ENCODE measurements at regions not wholly inside any gene's neighbourhood (a gene's known extent, or its start where the extent isn't known, plus 50 kb on each side); places are given as distances from the start of the nearest gene placed in this dataset.
A peak's percentile ranks its signal among the peaks of the same experiment; 100 is the strongest.
"Not testable (repeated sequence)": the region's sequence is repeated elsewhere in the genome, so short reads cannot be mapped to it uniquely, and the experiment has no call there.

DNA sequence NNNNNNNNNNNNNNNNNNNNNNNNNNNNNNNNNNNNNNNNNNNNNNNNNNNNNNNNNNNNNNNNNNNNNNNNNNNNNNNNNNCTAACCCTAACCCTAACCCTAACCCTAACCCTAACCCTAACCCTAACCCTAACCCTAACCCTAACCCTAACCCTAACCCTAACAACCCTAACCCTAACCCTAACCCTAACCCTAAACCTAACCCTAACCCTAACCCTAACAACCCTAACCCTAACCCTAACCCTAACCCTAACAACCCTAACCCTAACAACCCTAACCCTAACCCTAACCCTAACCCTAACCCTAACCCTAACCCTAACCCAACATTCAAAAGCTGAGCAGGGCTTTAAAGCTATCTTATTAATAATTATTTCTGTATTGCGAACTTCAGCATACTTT, 182.5 kb upstream of the FAM20C start:
- FAIRE-seq; POLR2A ChIA-PET; H3K9me3 ChIP-seq; H3K4me3 ChIP-seq; DNase-seq (ENCODE audit: low read depth in 1 of 2, low spot score in 1 of 2); ATAC-seq; H3K4me2 ChIP-seq; H3K4me1 ChIP-seq; CTCF ChIA-PET; H3K27ac ChIP-seq: not testable (repeated sequence)
- WGBS (ENCODE audit: missing lambda C conversion rate), result no CpG with 5 or more reads among the region's 1 CpG

DNA sequence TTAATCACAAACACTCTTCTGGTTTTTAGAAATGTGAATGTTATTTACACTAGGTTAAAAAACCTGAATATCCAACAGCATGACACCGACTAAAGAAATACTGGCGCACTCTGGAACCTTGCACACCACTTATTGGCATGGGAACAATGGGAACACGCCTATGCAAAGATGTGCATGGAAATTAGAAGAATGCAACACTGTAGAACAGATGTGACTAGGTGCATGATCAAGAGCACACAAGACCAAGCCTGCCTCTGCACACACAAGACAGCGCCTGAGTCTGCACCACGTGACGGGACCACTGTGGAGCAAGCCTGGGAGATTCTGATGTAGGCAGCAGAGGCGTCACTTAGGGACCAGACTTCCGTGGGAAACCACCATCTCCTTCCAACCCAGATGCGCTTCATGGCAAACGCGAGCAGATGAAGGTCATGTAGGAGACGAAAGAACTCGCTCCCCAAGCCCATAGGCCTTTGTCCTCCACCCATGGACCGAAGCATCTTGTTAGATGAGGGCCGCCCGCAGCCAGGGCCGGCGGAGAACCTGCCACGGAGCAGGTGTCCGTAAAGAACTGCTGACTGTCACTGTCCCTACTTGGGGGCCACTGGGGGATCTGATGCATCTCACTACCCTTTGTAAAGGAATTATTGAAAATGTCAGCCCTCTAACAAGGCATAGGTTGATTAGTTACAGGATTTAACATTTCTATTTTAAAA, 159.6 kb upstream of the FAM20C start:
- ATAC-seq; H3K27ac ChIP-seq; FAIRE-seq; H3K9me3 ChIP-seq; H3K4me2 ChIP-seq; POLR2A ChIA-PET; CTCF ChIA-PET; H3K4me1 ChIP-seq; DNase-seq (ENCODE audit: low read depth in 1 of 2, low spot score in 1 of 2); H3K4me3 ChIP-seq: not testable (repeated sequence)
- 89% methylated on average over 8 of the region's 20 CpGs for WGBS (ENCODE audit: missing lambda C conversion rate)

DNA sequence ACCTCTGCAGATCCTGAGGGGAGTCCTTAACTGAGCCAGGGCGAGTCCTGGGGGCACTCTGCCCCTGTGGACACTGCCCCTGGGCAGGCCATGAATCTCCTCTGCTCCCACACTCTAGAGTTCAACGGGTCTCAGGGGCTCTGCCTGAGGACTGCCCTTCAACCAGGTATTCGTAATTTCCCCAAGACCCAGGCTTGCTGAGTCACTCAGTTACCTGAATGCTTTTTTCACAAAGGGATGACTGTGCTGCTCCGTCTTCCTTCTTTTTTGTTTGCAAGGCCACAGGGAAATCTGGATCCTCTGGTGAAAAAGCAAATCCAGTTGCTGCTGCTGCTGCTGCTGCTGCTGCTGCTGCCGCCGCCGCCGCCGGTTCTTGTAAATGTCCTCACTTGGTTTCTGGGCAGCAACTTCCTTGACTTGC, 157.2 kb upstream of the FAM20C start:
- H3K27ac ChIP-seq; CTCF ChIA-PET; ATAC-seq; POLR2A ChIA-PET; H3K9me3 ChIP-seq; H3K4me2 ChIP-seq; H3K4me1 ChIP-seq; FAIRE-seq; DNase-seq (ENCODE audit: low read depth in 1 of 2, low spot score in 1 of 2); H3K4me3 ChIP-seq: not testable (repeated sequence)
- WGBS (ENCODE audit: missing lambda C conversion rate), result 70% methylated on average over 6 of the region's 9 CpGs

DNA sequence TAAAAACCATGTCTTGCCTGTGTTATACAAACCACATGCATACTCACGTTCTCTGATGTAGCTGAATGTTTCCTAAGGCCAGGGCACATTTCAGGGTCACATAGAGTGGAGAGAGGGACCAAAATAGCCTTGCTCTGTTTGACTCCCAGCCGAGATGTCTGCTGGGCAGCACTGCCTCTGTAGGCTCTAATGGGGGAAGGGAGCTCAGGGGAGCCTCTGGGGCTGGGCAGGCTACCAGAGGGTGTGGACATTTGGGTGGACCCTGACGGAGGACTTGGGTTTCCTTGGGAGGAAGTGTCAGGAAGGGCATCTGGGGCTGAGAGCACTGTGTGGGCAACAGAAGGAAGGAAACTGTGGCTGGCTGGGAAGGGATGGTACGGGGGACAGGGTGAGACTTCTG, 155.8 kb upstream of the FAM20C start:
- no CpG with 5 or more reads among the region's 4 CpGs for WGBS (ENCODE audit: missing lambda C conversion rate)
- H3K4me1 ChIP-seq; H3K27ac ChIP-seq; H3K4me2 ChIP-seq; POLR2A ChIA-PET; FAIRE-seq; H3K9me3 ChIP-seq; ATAC-seq; CTCF ChIA-PET; DNase-seq (ENCODE audit: low read depth in 1 of 2, low spot score in 1 of 2); H3K4me3 ChIP-seq: not testable (repeated sequence)

DNA sequence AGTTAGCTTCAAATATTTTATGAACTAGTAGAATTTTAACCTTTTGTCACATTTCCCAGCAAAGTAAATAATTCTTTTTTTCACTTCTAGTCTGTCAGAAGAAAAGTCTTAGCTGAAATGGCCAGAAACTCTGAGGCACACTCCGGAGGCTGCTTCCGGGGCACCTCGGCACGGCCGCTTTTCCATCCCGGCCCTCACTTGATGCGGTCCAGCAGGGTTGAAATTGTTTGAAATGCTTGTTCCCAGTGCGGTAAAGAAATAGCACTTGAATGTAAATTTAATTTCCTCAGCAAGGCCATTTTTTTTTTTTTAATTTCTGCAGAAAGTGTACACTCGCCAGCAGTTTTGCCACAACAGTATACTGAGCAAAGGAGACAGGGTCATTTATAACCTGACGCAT, 154.7 kb upstream of the FAM20C start:
- H3K4me3 ChIP-seq; FAIRE-seq; H3K9me3 ChIP-seq; H3K4me1 ChIP-seq; ATAC-seq; H3K4me2 ChIP-seq; CTCF ChIA-PET; DNase-seq (ENCODE audit: low read depth in 1 of 2, low spot score in 1 of 2); POLR2A ChIA-PET; H3K27ac ChIP-seq: not testable (repeated sequence)
- 85% methylated on average over 10 of the region's 10 CpGs for WGBS (ENCODE audit: missing lambda C conversion rate)

DNA sequence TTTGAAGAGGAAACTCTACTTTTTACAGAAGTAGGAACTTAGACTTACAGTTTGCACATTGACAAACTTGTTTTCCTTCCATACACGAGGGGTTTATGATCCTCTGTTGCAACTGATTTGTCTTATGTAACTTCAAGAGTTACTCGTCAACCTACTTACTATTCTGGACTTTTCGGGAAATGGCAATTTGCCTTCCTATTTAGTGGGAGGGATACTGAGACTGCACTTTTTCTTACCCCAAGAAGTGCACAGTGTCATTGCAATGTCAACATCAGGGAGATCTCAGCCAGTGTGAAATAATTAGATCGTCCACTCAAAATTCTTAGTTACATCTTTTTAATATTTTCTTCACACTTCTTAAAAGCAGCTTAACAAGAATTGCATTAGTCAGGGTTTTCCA, 153.9 kb upstream of the FAM20C start:
- CTCF ChIA-PET, FAIRE-seq: not testable (repeated sequence)
- no CpG with 5 or more reads among the region's 4 CpGs for WGBS (ENCODE audit: missing lambda C conversion rate)

DNA sequence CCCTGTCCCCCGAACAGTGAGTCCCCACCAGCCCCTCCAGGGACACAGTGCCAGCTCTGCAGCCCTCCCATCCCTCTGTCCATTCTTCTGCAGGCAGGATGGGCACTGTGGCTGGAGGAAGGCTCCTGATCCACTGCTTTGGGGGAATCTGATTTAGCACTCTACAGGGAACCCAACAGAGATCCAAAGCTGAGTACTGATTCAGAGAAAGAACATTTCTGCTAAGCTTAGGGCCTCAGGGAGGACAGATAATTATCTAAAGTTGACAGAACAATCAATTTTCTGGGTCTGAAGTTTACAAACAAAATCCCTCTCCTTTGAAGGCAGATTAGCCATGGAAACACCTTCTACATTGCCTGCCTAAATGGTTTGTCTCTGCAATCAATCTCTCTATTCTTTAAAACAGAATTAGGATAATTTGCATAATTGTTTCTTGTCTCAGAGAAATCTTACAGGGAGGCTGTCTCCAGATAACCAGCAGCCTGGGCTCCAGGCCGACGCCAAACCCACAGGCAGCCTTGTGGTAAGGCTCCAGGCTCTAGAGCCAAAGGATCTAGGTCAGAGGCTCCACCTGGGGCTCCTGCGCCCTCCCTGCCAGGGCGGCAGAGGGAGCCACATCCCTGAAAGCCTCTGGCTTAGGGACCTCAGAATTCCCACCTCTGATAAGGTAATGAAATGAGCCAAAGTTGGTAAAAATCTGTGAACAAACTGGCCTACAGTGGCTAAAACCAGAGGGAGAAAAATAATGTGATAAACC, 152.2 kb upstream of the FAM20C start:
- DNase-seq (ENCODE audit: low read depth in 1 of 2, low spot score in 1 of 2); H3K27ac ChIP-seq; H3K9me3 ChIP-seq; H3K4me3 ChIP-seq; H3K4me2 ChIP-seq; CTCF ChIA-PET; FAIRE-seq; POLR2A ChIA-PET; H3K4me1 ChIP-seq: not testable (repeated sequence)
- 48% methylated on average over 4 of the region's 5 CpGs for WGBS (ENCODE audit: missing lambda C conversion rate)
- peak; percentile 41 to 64; a peak in 4 of 6 replicates for ATAC-seq

More for the DNA sequence above, 153.9 kb upstream of the FAM20C start:
- H3K27ac ChIP-seq; POLR2A ChIA-PET; H3K4me3 ChIP-seq; ATAC-seq; H3K9me3 ChIP-seq; H3K4me1 ChIP-seq; H3K4me2 ChIP-seq; DNase-seq (ENCODE audit: low read depth in 1 of 2, low spot score in 1 of 2): not testable (repeated sequence)

DNA sequence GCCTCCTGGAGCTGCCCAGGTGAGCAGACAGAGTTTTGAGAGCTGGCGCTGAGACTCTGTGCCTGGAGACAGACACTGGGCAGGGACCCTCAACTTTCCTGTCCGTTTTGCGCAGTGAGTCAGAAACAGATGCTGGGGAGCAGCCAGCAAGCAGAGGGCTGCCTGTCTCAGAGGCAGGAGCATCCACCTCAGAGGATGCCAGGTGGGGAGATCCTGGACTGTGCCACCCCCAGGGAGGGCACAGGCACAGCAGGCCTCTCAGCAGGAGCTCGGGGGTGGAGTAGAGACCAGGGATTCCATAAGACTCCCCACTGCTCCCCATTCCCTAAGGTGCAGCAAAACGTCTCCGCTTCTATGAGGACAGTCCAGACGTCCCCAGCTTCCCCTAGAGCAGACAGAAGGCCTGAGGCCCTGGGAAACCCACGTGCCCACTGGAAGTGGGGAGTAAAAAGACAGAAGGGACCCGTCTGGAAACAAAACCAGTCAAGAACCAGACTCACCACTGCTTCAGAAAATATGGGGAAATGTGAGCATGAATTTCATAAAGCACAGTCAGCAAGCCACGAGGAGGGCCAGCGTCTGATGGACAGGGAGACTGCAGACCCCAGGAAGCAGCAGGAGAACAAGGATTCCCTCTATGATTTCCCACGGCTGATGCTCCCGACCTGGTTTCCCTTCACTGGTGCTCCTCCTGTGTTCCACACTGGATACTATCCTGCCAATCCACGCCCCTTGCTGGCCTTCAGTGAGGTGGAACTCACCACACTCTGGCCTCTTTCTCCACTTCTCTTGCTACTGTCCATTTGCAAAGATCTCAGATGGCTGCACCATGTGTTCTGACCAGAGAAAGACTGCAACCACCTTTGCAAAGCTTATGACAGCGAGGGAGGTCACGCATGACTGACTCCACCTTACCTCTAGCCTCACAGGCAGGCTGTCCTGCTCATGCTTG, 151.3 kb upstream of the FAM20C start:
- ChIA-PET POLR2A (no interaction called here), CTCF (no interaction called here)
- DNase-seq (ENCODE audit: low read depth in 1 of 2, low spot score in 1 of 2) (no peak), FAIRE-seq (no peak), ATAC-seq (no peak)
- no peak overlapping the region for H3K4me2 ChIP-seq
- H3K9me3 ChIP-seq, result no peaks in the 10 kb centered on the region
- H3K27ac ChIP-seq, result no peak overlapping the region
- H3K4me1 ChIP-seq, result no peaks in the 10 kb centered on the region
- WGBS (ENCODE audit: missing lambda C conversion rate), result 40% methylated on average over 15 of the region's 16 CpGs
- H3K4me3 ChIP-seq, result no peak overlapping the region
- no peak for TF ChIP-seq EHF (CRISPR knock-in tag; IDR thresholded peaks at IDR 0.05)
- no peak for TF ChIP-seq HDAC2 (IDR thresholded peaks at IDR 0.05)
- TF ChIP-seq, protein P1, sequence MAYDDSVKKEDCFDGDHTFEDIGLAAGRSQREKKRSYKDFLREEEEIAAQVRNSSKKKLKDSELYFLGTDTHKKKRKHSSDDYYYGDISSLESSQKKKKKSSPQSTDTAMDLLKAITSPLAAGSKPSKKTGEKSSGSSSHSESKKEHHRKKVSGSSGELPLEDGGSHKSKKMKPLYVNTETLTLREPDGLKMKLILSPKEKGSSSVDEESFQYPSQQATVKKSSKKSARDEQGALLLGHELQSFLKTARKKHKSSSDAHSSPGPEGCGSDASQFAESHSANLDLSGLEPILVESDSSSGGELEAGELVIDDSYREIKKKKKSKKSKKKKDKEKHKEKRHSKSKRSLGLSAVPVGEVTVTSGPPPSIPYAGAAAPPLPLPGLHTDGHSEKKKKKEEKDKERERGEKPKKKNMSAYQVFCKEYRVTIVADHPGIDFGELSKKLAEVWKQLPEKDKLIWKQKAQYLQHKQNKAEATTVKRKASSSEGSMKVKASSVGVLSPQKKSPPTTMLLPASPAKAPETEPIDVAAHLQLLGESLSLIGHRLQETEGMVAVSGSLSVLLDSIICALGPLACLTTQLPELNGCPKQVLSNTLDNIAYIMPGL (CRISPR knock-in tag; IDR thresholded peaks at IDR 0.05; ENCODE audit: borderline replicate concordance), result no peak
- TF ChIP-seq, protein P2, sequence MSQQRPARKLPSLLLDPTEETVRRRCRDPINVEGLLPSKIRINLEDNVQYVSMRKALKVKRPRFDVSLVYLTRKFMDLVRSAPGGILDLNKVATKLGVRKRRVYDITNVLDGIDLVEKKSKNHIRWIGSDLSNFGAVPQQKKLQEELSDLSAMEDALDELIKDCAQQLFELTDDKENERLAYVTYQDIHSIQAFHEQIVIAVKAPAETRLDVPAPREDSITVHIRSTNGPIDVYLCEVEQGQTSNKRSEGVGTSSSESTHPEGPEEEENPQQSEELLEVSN (IDR thresholded peaks at IDR 0.05; ENCODE audit: borderline replicate concordance, low read depth), result no peak
- no peak for TF ChIP-seq HOXB5 (CRISPR knock-in tag; IDR thresholded peaks at IDR 0.05)
- no peak for TF ChIP-seq NFE2L2 (conservative IDR thresholded peaks at IDR 0.05; ENCODE audit: low read length)
- TF ChIP-seq, protein P3, sequence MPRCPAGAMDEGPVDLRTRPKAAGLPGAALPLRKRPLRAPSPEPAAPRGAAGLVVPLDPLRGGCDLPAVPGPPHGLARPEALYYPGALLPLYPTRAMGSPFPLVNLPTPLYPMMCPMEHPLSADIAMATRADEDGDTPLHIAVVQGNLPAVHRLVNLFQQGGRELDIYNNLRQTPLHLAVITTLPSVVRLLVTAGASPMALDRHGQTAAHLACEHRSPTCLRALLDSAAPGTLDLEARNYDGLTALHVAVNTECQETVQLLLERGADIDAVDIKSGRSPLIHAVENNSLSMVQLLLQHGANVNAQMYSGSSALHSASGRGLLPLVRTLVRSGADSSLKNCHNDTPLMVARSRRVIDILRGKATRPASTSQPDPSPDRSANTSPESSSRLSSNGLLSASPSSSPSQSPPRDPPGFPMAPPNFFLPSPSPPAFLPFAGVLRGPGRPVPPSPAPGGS (IDR thresholded peaks at IDR 0.05), result no peak
